HG02943 (cell line): ENCODE measurements at regions not wholly inside any gene's neighbourhood (a gene's known extent, or its start where the extent isn't known, plus 50 kb on each side); places are given as distances from the start of the nearest gene placed in this dataset.

Experiments
- ATAC-seq: cut with Tn5 transposase; IDR thresholded peaks from one replicate; pipeline ENCODE4 v1.9.1; 2021; ENCODE audit warnings: mild to moderate bottlenecking, low read depth, moderate library complexity; ENCODE audit not compliant: unreplicated experiment

DNA sequence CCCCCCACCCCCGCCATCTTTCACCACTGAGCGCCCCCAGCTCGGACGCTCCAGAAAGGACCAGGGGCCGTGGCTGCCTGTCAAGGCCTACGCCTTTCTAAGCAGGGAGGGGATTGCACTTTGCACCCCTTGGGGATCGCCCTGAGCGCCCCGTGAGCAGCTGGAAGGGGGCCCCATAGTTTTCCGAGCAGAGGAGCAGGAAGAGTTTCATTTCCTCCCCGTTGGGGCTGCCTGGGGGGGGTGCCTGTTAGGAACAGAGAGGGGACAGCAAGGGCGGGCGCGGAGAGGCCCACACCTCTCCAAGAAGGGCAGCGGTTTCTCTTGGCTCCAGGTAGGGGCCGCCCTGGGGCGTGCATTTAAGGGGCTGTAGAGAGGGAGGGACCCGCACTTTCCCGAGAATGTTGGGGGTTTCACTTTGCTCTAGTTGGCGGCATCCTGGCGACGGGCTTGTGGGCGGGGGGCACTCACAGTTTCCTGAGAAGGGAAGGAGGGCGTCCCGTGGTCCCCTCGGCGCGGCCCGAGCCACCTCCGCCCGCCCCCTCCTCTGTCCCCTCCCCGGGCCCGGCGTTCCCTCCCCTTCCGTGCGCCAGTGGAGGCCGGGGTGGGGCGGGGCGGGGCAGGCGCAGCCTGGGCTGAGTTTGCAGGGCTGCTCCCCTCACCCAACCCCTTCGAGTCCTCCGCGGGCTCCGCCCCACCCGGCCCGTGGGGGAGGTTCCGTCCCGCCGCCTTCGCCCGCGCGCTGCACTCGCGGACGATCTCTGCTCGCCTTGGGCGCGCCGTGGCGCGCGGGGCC, 82.3 kb upstream of the CD99 start:
- ATAC-seq, result peak; percentile 90

- no peak for ATAC-seq
Measured at GRCh38 chrX:2607113-2607512, 84.0 kb upstream of the CD99 start.

- no peak for ATAC-seq
Measured at GRCh38 chrX:2600564-2600963, 90.5 kb upstream of the CD99 start.

DNA sequence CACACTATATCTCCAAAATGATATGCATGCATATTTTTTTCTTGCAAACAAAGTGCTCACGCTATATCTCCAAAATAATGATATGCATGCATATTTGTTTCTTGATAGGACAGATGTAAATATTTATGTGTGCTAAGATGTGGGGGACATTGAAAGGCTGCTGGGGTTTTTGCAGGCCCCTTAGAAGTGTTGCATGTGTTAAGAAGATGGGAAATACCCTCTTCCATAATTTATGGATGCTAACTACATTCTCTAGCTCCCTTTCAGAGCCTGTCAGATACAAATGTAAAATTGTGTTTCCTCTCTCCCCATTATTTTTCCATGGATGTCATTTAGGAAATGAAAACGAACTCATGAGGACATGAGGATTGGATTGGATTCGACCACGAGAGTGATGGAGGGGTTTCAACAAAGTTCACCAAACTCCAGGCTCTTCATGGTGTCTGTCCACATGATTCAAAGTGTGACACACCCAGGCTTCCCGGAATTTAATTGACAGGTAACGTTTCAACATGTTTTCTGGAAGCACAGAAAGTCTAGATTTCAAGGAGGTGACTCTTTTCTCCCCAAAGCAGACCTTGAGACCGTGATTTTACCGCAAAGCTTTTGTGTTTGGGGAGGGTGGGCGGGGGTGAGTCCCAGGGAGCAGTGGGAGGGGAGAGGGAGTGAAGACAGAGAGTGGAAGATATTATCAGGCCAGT, 94.4 kb upstream of the CD99 start:
- no peak for ATAC-seq

GRCh38 chrX:2596045-2596444, 95.0 kb upstream of the CD99 start:
- ATAC-seq, result no peak

DNA sequence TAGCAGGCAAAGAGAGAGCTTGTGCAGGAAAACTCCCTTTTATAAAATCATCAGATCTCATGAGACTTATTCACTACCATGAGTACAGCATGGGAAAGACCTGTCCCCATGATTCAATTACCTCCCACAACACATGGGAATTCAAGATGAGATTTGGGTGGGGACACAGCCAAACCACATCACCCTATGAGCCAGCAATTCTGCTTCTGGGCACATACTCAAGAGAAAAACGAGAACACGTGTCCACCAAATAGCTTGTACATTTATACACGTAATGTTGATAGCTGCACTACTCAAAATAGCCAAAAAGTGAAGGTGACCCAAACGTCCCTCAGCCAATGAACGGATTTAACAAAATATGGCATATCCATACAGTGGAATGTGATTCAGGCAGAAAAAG, 94.5 kb upstream of the DHRSX start:
- no peak for ATAC-seq

DNA sequence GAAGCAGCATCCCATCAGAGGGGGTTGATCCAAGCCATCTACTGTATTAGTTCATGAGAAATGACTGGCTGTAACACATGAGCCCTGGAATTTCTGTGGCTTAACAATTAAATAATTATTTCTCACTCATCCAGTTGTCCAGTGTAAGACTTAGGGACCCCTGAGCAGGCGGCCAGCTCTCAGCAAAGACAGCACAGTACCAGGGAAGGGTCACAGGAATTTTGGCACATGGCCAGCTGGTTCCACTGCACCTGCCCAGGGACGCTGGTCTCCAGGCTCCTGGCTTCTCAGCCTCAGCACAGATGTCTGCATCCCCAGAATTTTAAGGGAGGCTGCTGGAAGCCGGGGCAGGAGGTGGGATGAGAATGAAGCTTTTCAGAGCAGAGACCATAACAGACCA, 93.7 kb upstream of the DHRSX start:
- no peak for ATAC-seq

GRCh38 chrX:2592279-2592678, 91.5 kb upstream of the DHRSX start:
- ATAC-seq, result no peak

DNA sequence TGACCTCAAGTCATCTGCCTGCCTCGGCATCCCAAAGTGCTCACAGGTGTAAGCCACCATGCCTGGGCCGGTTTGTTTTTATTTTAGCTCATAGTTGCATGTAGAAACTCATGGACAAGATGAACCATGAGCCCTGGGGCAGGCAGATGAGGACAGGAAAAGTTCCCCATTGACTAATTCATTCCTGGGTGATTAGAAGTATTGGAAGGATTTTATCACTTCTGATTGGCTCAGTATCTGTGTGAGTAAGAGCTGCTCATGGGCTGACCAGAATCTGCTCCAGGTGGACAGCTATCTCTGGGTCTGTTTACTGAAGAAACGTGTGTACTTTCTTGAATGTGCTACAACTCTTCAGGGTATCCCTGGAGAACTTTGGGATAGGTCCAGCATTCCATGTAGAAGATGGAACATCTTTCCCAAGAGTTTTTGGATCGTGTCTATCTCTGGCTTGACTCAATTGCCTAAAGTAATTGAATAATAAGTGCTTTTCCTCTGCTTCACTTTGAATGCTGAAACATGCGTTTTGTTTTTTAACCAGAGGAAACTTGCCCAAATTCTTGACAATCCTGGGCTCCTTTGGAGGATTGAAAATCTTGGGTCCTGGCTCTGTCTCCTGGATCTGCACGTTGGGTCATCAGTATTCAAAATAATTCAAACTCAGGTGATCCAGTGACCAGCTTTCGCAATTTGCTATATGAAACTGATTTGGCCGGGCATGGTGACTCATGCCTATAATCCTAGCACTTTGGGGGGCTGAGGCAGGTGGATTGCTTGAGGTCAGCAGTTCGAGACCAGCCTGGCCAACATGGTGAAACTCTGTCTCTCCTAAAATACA, 88.6 kb upstream of the DHRSX start:
- ATAC-seq, result no peak

DNA sequence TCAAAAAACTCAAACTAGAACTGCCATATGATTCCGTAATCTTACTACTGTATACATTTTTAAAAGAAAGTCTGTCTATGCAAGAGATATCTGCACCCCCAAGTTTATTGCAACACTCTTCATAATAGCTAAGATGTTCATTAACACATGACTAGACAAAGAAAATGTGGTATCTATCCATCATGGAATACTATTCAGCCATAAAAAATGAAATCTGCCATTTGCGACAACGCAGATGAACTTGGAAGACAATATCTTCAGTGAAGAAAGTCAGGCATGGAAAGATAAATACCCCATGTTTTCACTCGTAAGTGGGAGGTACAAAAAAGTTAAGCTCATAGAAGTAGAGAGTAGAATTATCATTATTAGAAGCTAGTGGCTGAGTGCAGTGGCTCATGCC, 87.3 kb upstream of the DHRSX start:
- no peak for ATAC-seq

GRCh38 chrX:2587146-2587545, 86.4 kb upstream of the DHRSX start:
- no peak for ATAC-seq

GRCh38 chrX:2585158-2585470, 84.3 kb upstream of the DHRSX start:
- ATAC-seq, result no peak

GRCh38 chrX:2584251-2585157, 83.7 kb upstream of the DHRSX start:
- no peak for ATAC-seq

DNA sequence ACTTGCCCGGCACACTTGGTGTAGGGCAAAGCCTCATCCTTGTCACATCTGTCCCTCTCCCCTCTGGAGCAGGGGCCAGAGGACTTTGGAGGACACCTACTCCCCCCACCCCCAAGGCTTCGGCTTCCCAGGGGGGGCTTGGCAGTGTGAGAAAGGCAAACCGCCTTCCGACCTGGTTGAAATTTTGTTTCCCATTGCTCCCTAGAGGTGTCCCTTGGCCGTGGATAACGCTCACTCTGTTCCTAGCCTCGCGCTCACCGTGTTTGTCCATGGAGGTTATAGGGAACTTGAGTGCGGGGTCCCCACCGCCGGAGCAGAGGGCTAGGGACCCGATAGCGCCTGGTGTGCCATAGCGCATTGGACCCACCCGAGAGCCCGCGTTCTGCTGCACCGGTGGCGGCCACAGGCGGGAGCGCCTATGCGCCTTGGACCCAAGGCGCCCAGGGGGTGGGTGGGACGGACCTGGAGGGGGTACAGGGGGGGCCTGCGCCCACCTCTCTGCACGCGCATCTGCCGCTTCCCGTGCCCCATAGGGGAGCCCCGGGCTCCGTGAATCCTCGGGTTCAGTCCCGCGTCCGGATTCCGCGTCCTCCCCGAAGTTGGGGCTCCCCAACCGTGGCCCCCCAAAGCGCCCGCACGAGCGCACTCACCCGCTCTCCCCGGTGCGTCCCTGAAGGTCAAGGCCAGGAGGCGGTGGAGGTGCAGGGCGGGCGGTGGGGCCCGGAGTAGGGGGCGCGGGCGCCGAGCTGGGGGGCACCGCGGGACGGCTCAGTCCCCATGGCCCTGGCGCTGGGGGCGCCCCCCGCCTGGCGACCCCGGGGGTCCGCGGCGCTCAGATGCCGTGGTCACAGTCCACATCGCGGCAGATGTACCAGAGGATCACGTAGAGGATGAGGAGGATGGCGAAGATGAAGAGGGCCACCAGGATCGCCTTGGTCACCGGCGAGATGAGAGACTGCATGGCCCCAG, 82.7 kb upstream of the DHRSX start:
- ATAC-seq, result no peak

- ATAC-seq, result no peak
Measured at GRCh38 chrX:2582667-2583066, 81.9 kb upstream of the DHRSX start.

GRCh38 chrX:2581296-2581695, 80.5 kb upstream of the DHRSX start:
- ATAC-seq, result no peak

DNA sequence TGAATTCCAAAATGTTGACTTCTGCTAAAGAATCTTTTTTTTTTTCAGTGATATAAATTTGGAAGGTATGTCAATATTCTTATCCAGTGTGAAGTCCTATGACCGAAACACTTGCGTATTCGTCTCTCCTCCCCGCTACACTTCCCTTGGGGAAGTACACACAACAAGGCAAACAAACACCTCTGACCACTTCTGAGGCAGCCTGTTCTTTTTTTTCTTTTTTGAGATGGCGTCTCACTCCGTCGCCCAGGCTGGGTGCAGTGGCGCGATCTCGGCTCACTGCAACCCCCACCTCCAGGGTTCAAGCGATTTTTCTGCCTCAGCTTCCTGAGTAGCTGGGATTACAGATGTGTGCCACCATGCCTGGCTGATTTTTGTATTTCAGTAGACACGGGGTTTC, 78.1 kb upstream of the DHRSX start:
- ATAC-seq, result no peak

- ATAC-seq, result no peak
Measured at GRCh38 chrX:2577844-2578466, 77.2 kb upstream of the DHRSX start.

DNA sequence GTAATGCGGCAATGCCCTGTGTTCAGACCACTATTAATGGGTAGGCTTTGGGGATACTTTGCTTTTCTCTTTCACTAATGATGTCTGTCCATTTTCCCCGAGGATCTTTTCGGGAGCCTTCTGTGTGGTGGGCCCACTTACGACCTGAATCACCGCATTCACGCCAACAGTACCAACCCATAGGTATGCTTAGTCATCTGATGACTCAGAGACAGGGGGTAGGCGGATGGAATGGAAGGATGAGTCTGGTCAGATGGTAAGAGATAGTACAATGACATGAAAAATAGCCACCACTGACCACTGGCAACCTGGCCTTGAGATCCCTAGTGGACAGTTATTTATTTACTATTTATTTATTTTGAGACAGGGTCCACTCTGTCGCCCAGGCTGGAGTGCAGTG, 76.0 kb upstream of the DHRSX start:
- no peak for ATAC-seq
